DMS 273 (cell line): ENCODE measurements at regions not wholly inside any gene's neighbourhood (a gene's known extent, or its start where the extent isn't known, plus 50 kb on each side); places are given as distances from the start of the nearest gene placed in this dataset.
"Not testable (repeated sequence)": the region's sequence is repeated elsewhere in the genome, so short reads cannot be mapped to it uniquely, and the experiment has no call there.

Experiments used
- DNase-seq: peaks from one replicate; lab custom pipeline; 2025; ENCODE audit not compliant: unreplicated experiment; lab: John Stamatoyannopoulos, UW

GRCh38 chr12:62196146-62196545, 64.1 kb upstream of the USP15 start:
- no peak for DNase-seq

- DNase-seq: not testable (repeated sequence)
These were observed 57.3 kb upstream of the USP15 start for GRCh38 chr12:62202861-62203260.

GRCh38 chr12:62205346-62205745, 54.9 kb upstream of the USP15 start:
- DNase-seq: no peak

- no peak for DNase-seq
These were observed 53.0 kb upstream of the USP15 start for GRCh38 chr12:62207248-62207647.
